Panc1 (cell line): ENCODE measurements at regions not wholly inside any gene's neighbourhood (a gene's known extent, or its start where the extent isn't known, plus 50 kb on each side); places are given as distances from the start of the nearest gene placed in this dataset.

Experiments
- ATAC-seq: fragments of 200-7000 bp; cut with Tn5 transposase; 2 replicates; pipeline ENCODE4 v1.9.1; 2020; ENCODE audit warnings: mild to moderate bottlenecking, moderate library complexity
- BruUV-seq: library from RNA; stranded (reverse); fragments of 400-500 nt; replicated peaks from 2 replicates; lab custom pipeline; 2021; lab: Mats Ljungman, UMichigan
- CTCF ChIA-PET: fragments of 300-600 bp; sonication (Branson Sonifier 250); formaldehyde crosslinking; loops from one replicate; lab custom pipeline; 2022; ENCODE audit warnings: antibody characterized with exemption; lab: Charles Lee
- POLR2A ChIA-PET: fragments of 300-600 bp; sonication (Branson Sonifier 250); formaldehyde crosslinking; loops from one replicate; lab custom pipeline; 2022; ENCODE audit warnings: antibody characterized with exemption; lab: Charles Lee
- DNase-seq: peaks from one replicate; pipeline ENCODE4 v3.0.0-alpha.2; 2010; ENCODE audit warnings: low read depth, low spot score
- H3K27ac ChIP-seq: 2 replicates; pipeline ENCODE4 v1.5.1; 2011; ENCODE audit warnings: mild to moderate bottlenecking, low read length, inconsistent platforms
- H3K27me3 ChIP-seq: fragments of 200-500 bp; sonication (Bioruptor generic); 2 replicates; pipeline ENCODE4 v1.6.0; 2014; ENCODE audit warnings: low read length, inconsistent platforms; ENCODE audit not compliant: control insufficient read depth, insufficient read depth
- H3K36me3 ChIP-seq: fragments of 200-500 bp; sonication (Bioruptor generic); 2 replicates; pipeline ENCODE4 v1.5.1; 2014; ENCODE audit warnings: inconsistent platforms, mild to moderate bottlenecking, low read length, moderate library complexity; ENCODE audit not compliant: control insufficient read depth, insufficient read depth
- H3K4me1 ChIP-seq: 2 replicates; pipeline ENCODE4 v1.5.1; 2011; ENCODE audit warnings: inconsistent platforms, mild to moderate bottlenecking, low read length, moderate library complexity; ENCODE audit not compliant: control insufficient read depth, insufficient read depth
- H3K4me3 ChIP-seq, 2 experiments: 2 replicates each; pipeline ENCODE4 v1.5.1; 2011 to 2012; ENCODE audit warnings: low read depth in 2 of 2, low read length in 2 of 2, mild to moderate bottlenecking in 2 of 2, inconsistent platforms in 1 of 2, moderate library complexity in 1 of 2
- H3K9me3 ChIP-seq: fragments of 200-500 bp; sonication (Bioruptor generic); 2 replicates; pipeline ENCODE4 v1.5.1; 2014; ENCODE audit warnings: low read depth, mild to moderate bottlenecking, inconsistent platforms, low read length, moderate library complexity; ENCODE audit not compliant: control insufficient read depth, insufficient read depth
- POLR2AphosphoS5 ChIP-seq: IDR thresholded peaks from 2 replicates; pipeline ENCODE4 v1.6.1; 2012; ENCODE audit warnings: mild to moderate bottlenecking, low read depth, low read length, moderate library complexity
- REST ChIP-seq, 2 experiments: IDR thresholded peaks; 2 replicates each; pipeline ENCODE4 v1.6.1; 2011 to 2012; ENCODE audit warnings: low read depth in 2 of 2, control low read depth in 1 of 2, low read length in 1 of 2, mild to moderate bottlenecking in 1 of 2, moderate library complexity in 1 of 2; ENCODE audit not compliant: insufficient read depth in 1 of 2
- SIN3A ChIP-seq: IDR thresholded peaks from 2 replicates; pipeline ENCODE4 v1.6.1; 2012; ENCODE audit warnings: low read depth, mild to moderate bottlenecking, low read length, moderate library complexity, borderline replicate concordance; ENCODE audit not compliant: insufficient read depth
- TCF7L2 ChIP-seq: IDR thresholded peaks from 2 replicates; pipeline ENCODE4 v1.6.1; 2011; ENCODE audit warnings: mild to moderate bottlenecking, low read depth, low read length, inconsistent platforms
- in situ Hi-C: cut with HindIII; loops from 2 replicates; pipeline ENCODE4 v1.10.0; 2016; ENCODE audit warnings: low sequenced_read_pairs, low pct_unique_long_range_greater_than_20kb
- intact Hi-C: fragments of 100-400 bp; cut with micrococcal nuclease; formaldehyde crosslinking; loops from one replicate; pipeline ENCODE4 v1.10.0; 2022; ENCODE audit not compliant: unreplicated experiment
- TF ChIP-seq, protein P1 (sequence below): fragments of 450-650 bp; IDR thresholded peaks from 2 replicates; pipeline ENCODE4 v1.5.1; 2017; ENCODE audit warnings: mild to moderate bottlenecking

GRCh38 chr2:118510807-118511206 lies 336.6 kb downstream of the EN1 start:
- Histone ChIP-seq H3K27me3 (no peaks in the 10 kb centered on the region), H3K4me1 (no peaks in the 10 kb centered on the region), H3K4me3 (no peak overlapping the region), H3K27ac (no peak overlapping the region), H3K36me3 (no peaks in the 10 kb centered on the region), H3K9me3 (peaks cover 9% of the 10 kb centered on the region; the same call in 1 of the 2 replicates)
- ATAC-seq (no peak), DNase-seq (no peak)
- BruUV-seq, result no TSS peak
- TF ChIP-seq POLR2AphosphoS5 (no peak), TCF7L2 (no peak), REST (IDR thresholded peaks at IDR 0.05; ENCODE audit: insufficient read depth in 1 of 2, low read depth in 2 of 2, low read length in 1 of 2) (no peak)
- ChIA-PET POLR2A (no interaction called here), CTCF (no interaction called here)
- intact Hi-C loops, result no loop called here
- in situ Hi-C loops, result no loop called here

DNA sequence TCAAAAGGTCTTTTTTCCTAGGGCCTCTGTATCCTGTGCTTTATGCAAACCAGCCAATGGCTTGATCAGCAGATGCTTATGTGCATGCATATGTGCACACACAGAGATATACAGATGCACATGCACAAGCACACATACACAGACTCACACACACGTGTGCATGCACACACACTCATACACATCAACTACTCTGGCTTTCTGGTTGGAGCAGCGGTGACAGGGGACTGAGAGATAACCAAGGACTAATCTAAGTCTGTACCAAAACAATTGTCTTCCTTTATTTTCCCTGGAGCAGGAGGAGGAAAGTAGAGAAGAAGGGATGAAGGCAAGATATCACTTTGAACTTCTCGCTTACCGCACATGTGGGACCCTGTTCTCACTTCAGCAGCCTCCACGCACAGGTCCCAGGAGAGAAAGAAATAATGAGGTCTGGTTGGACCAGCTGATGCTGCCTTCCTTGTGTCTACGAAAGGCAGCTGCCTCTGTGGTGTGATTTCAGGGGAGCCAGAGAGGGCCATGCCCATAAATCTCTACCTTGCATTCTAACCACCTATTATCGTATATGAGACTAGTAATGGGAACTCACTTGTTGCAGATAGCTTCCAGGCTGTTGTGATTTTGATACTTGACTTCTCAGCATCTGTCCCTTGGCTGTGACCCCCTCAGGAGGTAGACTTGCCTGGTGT lies 338.0 kb downstream of the EN1 start:
- in situ Hi-C loops, result no loop called here
- Histone ChIP-seq H3K4me3 (no peak overlapping the region), H3K27me3 (no peaks in the 10 kb centered on the region), H3K27ac (no peak overlapping the region), H3K4me1 (no peaks in the 10 kb centered on the region), H3K9me3 (peaks cover 3% of the 10 kb centered on the region; the same call in 1 of the 2 replicates), H3K36me3 (no peaks in the 10 kb centered on the region)
- no peak for ATAC-seq
- TF ChIP-seq TCF7L2, result no peak
- TF ChIP-seq REST (IDR thresholded peaks at IDR 0.05; ENCODE audit: insufficient read depth in 1 of 2, low read depth in 2 of 2, low read length in 1 of 2), result no peak
- no peak for TF ChIP-seq POLR2AphosphoS5
- TF ChIP-seq SIN3A, result no peak
- TF ChIP-seq, protein P1, sequence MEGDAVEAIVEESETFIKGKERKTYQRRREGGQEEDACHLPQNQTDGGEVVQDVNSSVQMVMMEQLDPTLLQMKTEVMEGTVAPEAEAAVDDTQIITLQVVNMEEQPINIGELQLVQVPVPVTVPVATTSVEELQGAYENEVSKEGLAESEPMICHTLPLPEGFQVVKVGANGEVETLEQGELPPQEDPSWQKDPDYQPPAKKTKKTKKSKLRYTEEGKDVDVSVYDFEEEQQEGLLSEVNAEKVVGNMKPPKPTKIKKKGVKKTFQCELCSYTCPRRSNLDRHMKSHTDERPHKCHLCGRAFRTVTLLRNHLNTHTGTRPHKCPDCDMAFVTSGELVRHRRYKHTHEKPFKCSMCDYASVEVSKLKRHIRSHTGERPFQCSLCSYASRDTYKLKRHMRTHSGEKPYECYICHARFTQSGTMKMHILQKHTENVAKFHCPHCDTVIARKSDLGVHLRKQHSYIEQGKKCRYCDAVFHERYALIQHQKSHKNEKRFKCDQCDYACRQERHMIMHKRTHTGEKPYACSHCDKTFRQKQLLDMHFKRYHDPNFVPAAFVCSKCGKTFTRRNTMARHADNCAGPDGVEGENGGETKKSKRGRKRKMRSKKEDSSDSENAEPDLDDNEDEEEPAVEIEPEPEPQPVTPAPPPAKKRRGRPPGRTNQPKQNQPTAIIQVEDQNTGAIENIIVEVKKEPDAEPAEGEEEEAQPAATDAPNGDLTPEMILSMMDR, result no peak
- intact Hi-C loops, result no loop called here
- no peak for DNase-seq
- ChIA-PET CTCF (no interaction called here), POLR2A (no interaction called here)
- BruUV-seq, result no TSS peak
